Frontal cortex (tissue), 3 donors: ENCODE measurements at regions not wholly inside any gene's neighbourhood (a gene's known extent, or its start where the extent isn't known, plus 50 kb on each side); places are given as distances from the start of the nearest gene placed in this dataset.
"Not testable (repeated sequence)": the region's sequence is repeated elsewhere in the genome, so short reads cannot be mapped to it uniquely, and the experiment has no call there.

Experiments
- DNase-seq, 2 donors: peaks; one replicate each; pipeline ENCODE4 v3.0.0; 2012; ENCODE audit warnings: low spot score in 2 of 2
- FAIRE-seq: peaks from 2 replicates; lab custom pipeline; 2012; peaks lifted over from hg19 to GRCh38; lab: Jason Lieb, UNC
- donor health status: control.
- donor health status: control.
- donor health status: control.

GRCh38 chr1:222470252-222470805, 77.6 kb downstream of the HHIPL2 start:
- DNase-seq, FAIRE-seq: not testable (repeated sequence)

DNA sequence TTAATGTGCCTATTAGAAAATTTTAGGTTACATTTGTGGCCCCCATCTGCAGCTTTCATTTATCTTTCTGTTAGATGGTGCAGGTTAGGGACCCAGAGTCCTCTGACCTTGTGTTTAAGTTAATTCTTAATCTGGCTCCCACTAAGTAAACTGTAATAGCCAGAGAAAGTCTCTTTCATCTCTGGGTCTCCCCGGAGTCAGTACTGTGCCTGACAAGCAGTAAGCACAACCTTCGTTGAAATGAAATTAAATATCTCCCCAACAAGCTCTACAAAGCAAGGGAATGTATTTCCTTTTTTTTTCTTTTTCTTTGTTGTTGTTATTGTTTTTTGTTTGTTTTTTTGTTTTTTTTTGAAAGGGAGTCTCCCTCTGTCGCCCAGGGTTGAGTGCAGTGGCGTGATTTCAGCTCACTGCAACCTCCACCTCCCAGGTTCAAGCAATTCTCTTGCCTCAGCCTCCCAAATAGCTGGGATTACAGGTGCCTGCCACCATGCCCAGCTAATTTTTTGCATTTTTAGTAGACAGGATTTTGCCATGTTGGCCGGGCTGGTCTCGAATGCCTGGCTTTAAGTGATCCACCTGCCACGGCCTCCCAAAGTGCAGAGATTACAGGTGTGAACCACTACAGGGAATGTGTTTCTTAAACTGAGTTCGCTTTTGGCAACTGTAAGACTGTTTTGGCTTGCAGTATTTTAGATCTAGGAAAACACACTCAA, 81.6 kb downstream of the HHIPL2 start:
- FAIRE-seq, result no peak

DNA sequence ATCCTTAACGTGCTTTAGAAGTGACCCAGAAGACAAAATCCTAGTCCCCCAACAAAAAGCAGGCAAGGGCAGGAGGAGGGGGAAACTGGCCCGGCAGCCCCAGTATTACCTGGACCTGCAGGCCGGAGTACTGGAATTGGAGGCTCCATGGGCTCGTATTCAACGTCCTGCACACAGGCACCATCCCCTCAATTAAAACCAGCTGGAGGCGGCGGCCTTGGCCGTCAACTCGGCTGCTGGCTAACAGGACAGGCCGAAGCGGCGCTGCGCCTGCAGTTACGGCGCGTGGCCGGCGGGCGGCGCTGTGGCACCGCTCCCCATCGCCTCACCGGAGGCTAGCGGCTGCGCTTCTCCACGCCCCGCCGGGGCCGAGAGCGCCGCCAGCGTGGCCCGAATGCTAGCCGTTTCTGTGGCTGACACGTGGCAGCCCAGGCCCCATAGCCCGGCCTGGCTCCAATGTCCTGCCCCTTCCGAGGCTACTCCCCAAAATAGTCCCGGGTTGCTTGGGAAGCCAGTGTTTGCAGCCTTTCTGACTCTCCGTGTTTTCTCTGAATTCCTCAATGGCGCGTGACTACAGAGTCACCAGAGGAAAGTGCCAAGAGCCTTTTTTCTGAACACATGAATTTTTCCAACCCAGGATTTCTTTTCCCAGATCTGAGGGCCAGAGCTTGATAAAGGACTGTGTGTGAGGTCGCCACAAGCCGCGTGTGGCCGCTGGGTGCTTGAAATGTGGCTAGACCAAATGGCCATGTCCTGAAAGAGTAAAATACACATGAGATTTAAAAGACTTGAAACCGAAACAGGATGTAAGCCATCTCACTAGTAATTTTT, 82.5 kb downstream of the HHIPL2 start:
- FAIRE-seq (no peak), DNase-seq (peak; percentile 86 to 92)

More for the DNA sequence above, 81.6 kb downstream of the HHIPL2 start:
- peak in 1 of 2 donors; percentile 33 for DNase-seq

DNA sequence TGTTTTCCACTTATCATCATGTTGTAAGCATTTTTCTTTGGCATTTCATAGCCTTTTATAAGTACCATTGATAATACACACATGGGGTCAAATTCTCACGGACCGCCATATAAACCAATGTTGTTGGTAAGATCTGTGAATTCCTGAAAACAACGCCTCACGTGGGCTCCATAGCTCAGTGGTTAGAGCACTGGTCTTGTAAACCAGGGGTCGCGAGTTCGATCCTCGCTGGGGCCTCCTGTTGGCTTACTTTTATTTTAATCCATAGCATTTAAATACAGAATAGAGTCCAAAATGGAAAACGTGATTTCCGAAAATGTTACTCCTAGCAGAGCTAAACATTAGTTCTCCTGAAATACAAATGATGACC, 83.1 kb downstream of the HHIPL2 start:
- DNase-seq, result peak; percentile 33 to 60
- FAIRE-seq, result no peak

- FAIRE-seq, result no peak
Observed at GRCh38 chr1:222463059-222463730, 84.7 kb downstream of the HHIPL2 start.

GRCh38 chr1:222462601-222463000, 85.3 kb downstream of the HHIPL2 start:
- FAIRE-seq (no peak), DNase-seq (no peak)

More at GRCh38 chr1:222463059-222463730, 84.7 kb downstream of the HHIPL2 start:
- DNase-seq, result no peak

DNA sequence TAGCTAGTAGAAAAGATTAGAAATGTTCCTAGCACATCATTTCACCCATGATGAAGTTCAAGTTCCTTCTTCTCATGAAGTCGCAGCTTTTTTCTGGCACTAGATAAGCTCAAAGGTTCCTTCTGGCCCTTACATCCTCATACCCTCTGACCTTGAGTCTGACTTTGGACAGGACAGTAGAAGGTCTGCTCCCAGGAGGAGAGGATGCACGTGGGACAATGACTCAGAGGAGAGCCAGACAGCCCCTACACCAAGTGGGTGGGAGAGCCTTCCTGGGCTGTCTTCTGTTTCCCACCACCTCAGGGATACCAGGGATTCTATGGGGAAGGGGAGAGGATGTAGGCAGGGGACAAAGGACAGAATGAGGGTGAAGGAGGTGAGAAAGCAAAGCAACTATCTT, 86.0 kb downstream of the HHIPL2 start:
- DNase-seq (no peak), FAIRE-seq (no peak)

GRCh38 chr1:222459652-222460051, 88.3 kb downstream of the HHIPL2 start:
- no peak for DNase-seq
- FAIRE-seq, result no peak

DNA sequence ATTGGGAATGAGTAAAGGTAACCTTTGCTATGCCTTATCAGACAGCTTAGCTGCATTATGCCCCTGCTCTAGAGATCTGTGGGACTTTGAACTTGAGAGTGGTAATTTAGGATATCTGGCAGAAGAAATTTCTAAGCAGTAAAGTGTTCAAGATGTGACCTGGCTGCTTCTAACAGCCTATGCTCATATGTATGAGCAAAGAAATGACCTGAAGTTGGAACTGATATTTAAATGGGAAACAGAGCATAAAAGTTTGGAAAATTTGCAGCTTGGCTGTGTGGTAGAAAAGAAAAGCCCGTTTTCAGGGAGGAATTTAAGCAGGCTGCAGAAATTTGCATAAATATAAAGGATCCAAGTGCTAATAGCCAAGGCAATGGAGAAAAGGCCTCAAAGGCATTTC, 90.4 kb downstream of the HHIPL2 start:
- no peak for DNase-seq
- no peak for FAIRE-seq

DNA sequence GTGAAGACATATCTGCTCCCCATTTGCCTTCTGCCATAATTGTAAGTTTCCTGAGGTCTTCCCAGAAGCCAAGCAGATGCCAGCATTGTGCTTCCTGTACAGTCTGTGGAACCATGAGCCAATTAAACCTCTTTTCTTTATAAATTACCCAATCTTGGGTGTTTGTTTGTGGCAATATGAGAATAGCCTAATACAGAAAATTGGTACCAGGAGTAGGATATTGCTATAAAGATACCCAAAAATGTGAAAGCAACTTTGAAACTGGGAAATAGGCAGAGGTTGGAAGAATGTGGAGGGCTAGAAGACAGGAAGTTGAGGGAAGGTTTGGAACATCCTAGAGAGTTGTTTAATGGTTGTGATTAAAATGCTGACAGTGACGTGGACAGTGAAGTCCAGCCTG, 90.8 kb downstream of the HHIPL2 start:
- FAIRE-seq, result no peak

DNA sequence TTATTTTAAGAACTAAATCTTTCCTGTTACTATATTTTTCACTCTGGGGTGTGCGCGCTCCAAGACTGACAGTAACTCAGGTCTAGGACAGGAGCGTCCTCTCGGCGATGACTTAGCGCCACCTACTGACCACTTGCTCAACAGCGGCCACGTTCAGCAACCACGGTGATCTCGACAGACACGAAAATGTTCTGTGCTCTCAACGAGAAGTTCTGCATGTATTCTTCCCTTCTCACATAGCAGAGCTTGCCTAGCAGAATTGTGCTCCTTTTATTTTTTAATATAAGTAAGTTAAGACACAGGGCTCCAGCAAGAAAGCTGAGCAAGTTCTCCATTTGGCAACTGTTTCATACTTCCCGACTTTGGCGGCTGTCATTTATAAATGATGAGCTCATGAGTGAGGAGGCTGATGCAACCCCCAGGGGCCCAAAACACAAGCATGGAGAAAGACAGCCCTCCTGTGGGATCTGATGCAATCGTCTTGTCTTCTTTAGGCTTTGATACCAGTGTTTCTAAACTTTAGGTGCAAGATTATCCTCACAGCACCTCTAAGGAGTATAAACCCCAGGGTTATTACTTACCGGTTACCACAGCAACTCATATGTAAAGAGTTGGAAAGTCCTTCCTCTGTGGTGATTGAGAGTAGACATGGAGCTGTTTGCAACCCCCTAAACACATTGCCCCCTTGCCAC, 92.6 kb downstream of the HHIPL2 start:
- peak; percentile 58 for FAIRE-seq
- DNase-seq, result peak; percentile 49 to 76

More for the DNA sequence above, 90.8 kb downstream of the HHIPL2 start:
- no peak for DNase-seq

- peak in 1 of 2 donors; percentile 22 for DNase-seq
Observed at GRCh38 chr1:222454782-222455181, 93.1 kb downstream of the HHIPL2 start.

DNA sequence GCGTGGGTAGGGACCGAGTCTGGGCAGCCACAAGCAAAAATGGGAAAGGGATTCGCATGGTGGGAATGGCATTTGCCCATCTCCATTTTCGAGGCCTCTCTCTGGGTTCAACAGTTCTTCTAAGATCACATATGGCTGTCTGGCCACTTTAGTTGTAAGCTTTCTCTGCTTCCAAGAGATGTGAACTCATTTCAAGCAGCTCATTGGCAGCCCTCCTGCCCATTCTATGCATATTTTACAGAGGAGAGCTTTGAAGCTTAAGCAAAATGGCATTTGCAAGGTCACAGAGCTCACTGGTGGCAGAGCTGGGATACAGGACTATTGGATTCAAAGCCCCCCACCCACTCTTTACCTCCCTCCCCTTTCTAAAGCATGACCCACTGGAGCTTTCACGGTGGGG, 93.7 kb downstream of the HHIPL2 start:
- no peak for DNase-seq
- no peak for FAIRE-seq

More at GRCh38 chr1:222454782-222455181, 93.1 kb downstream of the HHIPL2 start:
- FAIRE-seq, result no peak

GRCh38 chr1:222452031-222452430, 95.9 kb downstream of the HHIPL2 start:
- DNase-seq (no peak), FAIRE-seq (no peak)

DNA sequence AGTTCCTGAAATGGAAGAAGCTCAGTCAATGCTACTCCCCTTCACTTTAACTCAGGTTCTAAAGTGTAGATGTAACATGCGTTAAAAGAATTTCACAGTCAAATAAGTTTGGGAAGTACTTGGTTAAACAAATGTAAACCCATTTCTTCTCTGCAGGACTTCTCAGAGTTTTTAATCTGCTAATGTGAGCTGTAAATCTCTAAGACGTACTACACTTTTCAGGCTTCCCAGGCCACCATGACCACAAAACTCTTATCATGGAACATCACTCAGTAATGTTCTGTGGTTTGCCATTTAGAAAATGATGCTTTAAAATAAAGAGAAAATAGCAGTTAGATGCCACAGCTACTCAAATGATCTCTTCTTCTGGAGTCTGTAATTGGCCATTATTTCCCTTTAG, 104.3 kb downstream of the HHIPL2 start:
- DNase-seq (no peak), FAIRE-seq (no peak)

DNA sequence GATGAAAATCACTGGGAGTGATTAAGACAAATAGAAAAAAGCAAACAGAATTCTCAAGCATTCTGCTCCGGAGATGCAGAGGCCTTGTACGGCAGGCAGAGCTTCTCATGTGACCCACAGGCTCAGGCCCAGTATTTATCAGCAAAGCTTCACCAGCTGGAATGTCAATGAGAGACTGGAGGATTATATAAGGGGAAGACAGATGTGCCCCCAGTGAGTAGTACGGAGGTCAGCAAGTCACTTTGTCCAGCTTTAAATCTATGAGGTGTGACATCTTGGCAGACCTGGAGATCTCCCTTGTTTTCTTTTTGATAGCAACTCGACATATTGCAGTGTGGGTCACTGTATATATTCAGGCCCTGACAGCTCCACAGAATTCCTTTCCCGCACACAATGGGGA, 106.8 kb downstream of the HHIPL2 start:
- no peak for FAIRE-seq

GRCh38 chr1:222424826-222425225, 123.1 kb downstream of the HHIPL2 start:
- FAIRE-seq, result no peak
- no peak for DNase-seq

More for the DNA sequence above, 106.8 kb downstream of the HHIPL2 start:
- no peak for DNase-seq

DNA sequence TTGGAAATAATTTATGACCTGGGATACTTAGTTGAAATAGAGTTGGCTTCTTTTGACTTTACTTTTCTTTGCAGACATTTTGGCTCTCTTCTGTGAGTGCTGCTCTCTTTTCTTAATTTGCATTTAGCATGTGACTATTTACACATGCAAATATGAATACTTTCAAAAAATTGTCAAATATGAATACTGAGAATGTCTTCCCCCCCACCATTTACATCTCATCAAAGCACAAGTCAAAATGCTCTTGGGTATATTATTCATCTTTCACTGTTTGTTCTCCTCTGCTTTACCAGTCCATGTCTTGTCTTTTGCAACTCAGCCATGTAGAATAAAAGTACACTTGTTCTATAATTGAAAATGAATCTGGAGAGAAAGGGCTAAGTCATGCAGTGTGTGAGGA, 126.5 kb downstream of the HHIPL2 start:
- no peak for DNase-seq
- no peak for FAIRE-seq

- FAIRE-seq (no peak), DNase-seq (no peak)
Observed at GRCh38 chr1:222420633-222421032, 127.3 kb downstream of the HHIPL2 start.

- FAIRE-seq (no peak), DNase-seq (no peak)
Observed at GRCh38 chr1:222418654-222419053, 129.2 kb downstream of the HHIPL2 start.
